Fibroblast of mammary gland (primary cell): ENCODE measurements at regions not wholly inside any gene's neighbourhood (a gene's known extent, or its start where the extent isn't known, plus 50 kb on each side); places are given as distances from the start of the nearest gene placed in this dataset.

Experiments used
- DNase-seq: peaks from one replicate; pipeline ENCODE4 v3.0.0-alpha.2; 2010; ENCODE audit warnings: low read depth
- H3K4me3 ChIP-seq: 2 replicates; pipeline ENCODE4 v1.5.1; 2011; ENCODE audit warnings: low read depth, mild to moderate bottlenecking, low read length, moderate library complexity; ENCODE audit not compliant: control insufficient read depth
- CTCF ChIP-seq: conservative IDR thresholded peaks from 2 replicates; pipeline ENCODE4 v1.5.1; 2011; ENCODE audit warnings: low read depth, low read length, inconsistent platforms; ENCODE audit not compliant: control insufficient read depth, insufficient read depth

- TF ChIP-seq CTCF, result no peak
- H3K4me3 ChIP-seq, result no peak overlapping the region
- DNase-seq, result no peak
Measured at GRCh38 chr5:67454957-67455561, 258.5 kb upstream of the CD180 start.

GRCh38 chr5:67453111-67453905 lies 256.7 kb upstream of the CD180 start:
- no peak overlapping the region for H3K4me3 ChIP-seq
- TF ChIP-seq CTCF, result no peak
- no peak for DNase-seq

- H3K4me3 ChIP-seq, result no peak overlapping the region
- no peak for TF ChIP-seq CTCF
- no peak for DNase-seq
Measured at GRCh38 chr5:67451640-67452279, 255.2 kb upstream of the CD180 start.

- H3K4me3 ChIP-seq, result no peak overlapping the region
- TF ChIP-seq CTCF, result no peak
- DNase-seq, result no peak
Measured at GRCh38 chr5:67447732-67448131, 251.1 kb upstream of the CD180 start.

GRCh38 chr5:67437905-67438845 lies 241.6 kb upstream of the CD180 start:
- TF ChIP-seq CTCF, result no peak
- DNase-seq, result peak; percentile 61
- no peak overlapping the region for H3K4me3 ChIP-seq

GRCh38 chr5:67435032-67435431 lies 238.4 kb upstream of the CD180 start:
- no peak overlapping the region for H3K4me3 ChIP-seq
- TF ChIP-seq CTCF, result no peak
- peak; percentile 20 for DNase-seq
